Endothelial cell of umbilical vein (primary cell): ENCODE measurements at regions not wholly inside any gene's neighbourhood (a gene's known extent, or its start where the extent isn't known, plus 50 kb on each side); places are given as distances from the start of the nearest gene placed in this dataset.

Source experiments
- BruUV-seq: library from RNA; stranded (reverse); fragments of 400-500 nt; replicated peaks from 2 replicates; lab custom pipeline; 2021; lab: Mats Ljungman, UMichigan
- CTCF ChIA-PET: fragments of 300-600, 350-600 bp; sonication (Branson Sonifier 250); formaldehyde crosslinking; loops from one replicate; lab custom pipeline; 2021; ENCODE audit warnings: antibody characterized with exemption, inconsistent platforms; lab: Charles Lee
- POLR2A ChIA-PET: fragments of 300-600, 350-600 bp; sonication (Branson Sonifier 250); formaldehyde crosslinking; loops from one replicate; lab custom pipeline; 2021; ENCODE audit warnings: antibody characterized with exemption, inconsistent platforms; lab: Charles Lee
- DNase-seq: peaks from one replicate; pipeline ENCODE4 v3.0.0-alpha.2; 2011; ENCODE audit warnings: low read depth, low spot score
- FAIRE-seq: peaks from 2 replicates; lab custom pipeline; 2011; peaks lifted over from hg19 to GRCh38; lab: Jason Lieb, UNC
- H2AFZ ChIP-seq: 2 replicates; pipeline ENCODE4 v1.6.0; 2012; ENCODE audit warnings: low read depth, low read length, control low read depth, inconsistent platforms
- H3K27ac ChIP-seq: 2 replicates; pipeline ENCODE4 v1.5.1; 2011; ENCODE audit warnings: low read depth, mild to moderate bottlenecking, control low read depth, low read length, moderate library complexity; ENCODE audit not compliant: insufficient read depth
- H3K27me3 ChIP-seq, 2 experiments: 2 replicates each; pipeline versions ENCODE4 v1.6.0 to v1.6.1; 2011; ENCODE audit warnings: low read length in 2 of 2, mixed read lengths in 1 of 2; ENCODE audit not compliant: control insufficient read depth in 2 of 2, insufficient read depth in 2 of 2
- H3K36me3 ChIP-seq, 2 experiments: 2 replicates in 1 of 2; 3 replicates in 1 of 2; pipeline ENCODE4 v1.5.1; 2011; ENCODE audit warnings: low read length in 2 of 2, mild to moderate bottlenecking in 1 of 2, moderate library complexity in 1 of 2; ENCODE audit not compliant: control insufficient read depth in 2 of 2, insufficient read depth in 2 of 2; ENCODE audit errors: extremely low read depth in 1 of 2
- H3K4me1 ChIP-seq: 3 replicates; pipeline ENCODE4 v1.5.1; 2011; ENCODE audit warnings: mild to moderate bottlenecking, low read length; ENCODE audit not compliant: control insufficient read depth, insufficient read depth; ENCODE audit errors: extremely low read depth
- H3K4me2 ChIP-seq: 2 replicates; pipeline ENCODE4 v1.6.1; 2011; ENCODE audit warnings: low read length, control low read depth, mixed read lengths; ENCODE audit not compliant: insufficient read depth
- H3K4me3 ChIP-seq, 3 experiments: fragments of 200-600 bp in 1 of 3; sonication (generic), shearing (Covaris generic) in 1 of 3; replicated peaks in 1 of 3; 2 replicates each; pipeline ENCODE4 v1.5.1; 2011 to 2016; ENCODE audit warnings: control low read depth in 3 of 3, low read length in 3 of 3, mild to moderate bottlenecking in 2 of 3, inconsistent platforms in 1 of 3, low read depth in 1 of 3, moderate library complexity in 1 of 3; ENCODE audit not compliant: insufficient read depth in 1 of 3
- H3K79me2 ChIP-seq: 2 replicates; pipeline ENCODE4 v1.6.0; 2012; ENCODE audit warnings: low read length, inconsistent platforms; ENCODE audit not compliant: control insufficient read depth, insufficient read depth
- H3K9ac ChIP-seq: replicated peaks from 2 replicates; pipeline ENCODE3; 2011; ENCODE audit warnings: low read length, control low read depth; ENCODE audit not compliant: insufficient read depth; ENCODE audit errors: extremely low read depth
- H3K9me1 ChIP-seq: replicated peaks from 3 replicates; pipeline ENCODE4 v1.6.0; 2011; ENCODE audit warnings: mild to moderate bottlenecking, low read length; ENCODE audit not compliant: control insufficient read depth, insufficient read depth; ENCODE audit errors: extremely low read depth
- H3K9me3 ChIP-seq: replicated peaks from 2 replicates; pipeline ENCODE4 v1.5.1; 2012; ENCODE audit warnings: low read length, inconsistent platforms; ENCODE audit not compliant: control insufficient read depth, insufficient read depth
- H4K20me1 ChIP-seq: replicated peaks from 2 replicates; pipeline ENCODE3; 2011; ENCODE audit warnings: mild to moderate bottlenecking, low read length; ENCODE audit not compliant: control insufficient read depth, insufficient read depth; ENCODE audit errors: extremely low read depth
- EZH2 ChIP-seq: IDR thresholded peaks from 2 replicates; pipeline ENCODE4 v1.6.1; 2012; ENCODE audit warnings: borderline replicate concordance, low read depth, mild to moderate bottlenecking, moderate library complexity, low read length, inconsistent platforms; ENCODE audit not compliant: severe bottlenecking
- FOS ChIP-seq: IDR thresholded peaks from 2 replicates; pipeline ENCODE4 v1.6.1; 2011; ENCODE audit warnings: mild to moderate bottlenecking, low read length, moderate library complexity, borderline replicate concordance; ENCODE audit not compliant: insufficient read depth
- GATA2 ChIP-seq: IDR thresholded peaks from 2 replicates; pipeline ENCODE4 v1.7.0; 2011; ENCODE audit warnings: low read depth, mild to moderate bottlenecking, moderate library complexity, mixed read lengths, low read length; ENCODE audit not compliant: insufficient read length, insufficient read depth
- JUN ChIP-seq: IDR thresholded peaks from 2 replicates; pipeline ENCODE4 v1.6.1; 2011; ENCODE audit warnings: borderline replicate concordance, low read depth; ENCODE audit not compliant: insufficient read length, insufficient read depth
- MYC ChIP-seq: IDR thresholded peaks from one replicate; pipeline ENCODE4 v1.6.1; 2011; ENCODE audit warnings: mild to moderate bottlenecking, low read depth, low read length
- POLR2A ChIP-seq: IDR thresholded peaks from 2 replicates; pipeline ENCODE4 v1.6.1; 2012; ENCODE audit warnings: low read depth, mild to moderate bottlenecking, control low read depth, low read length
- POLR2AphosphoS5 ChIP-seq: IDR thresholded peaks from 2 replicates; pipeline ENCODE4 v1.6.1; 2012; ENCODE audit warnings: low read depth, mild to moderate bottlenecking, control low read depth, low read length, moderate library complexity; ENCODE audit not compliant: insufficient read depth
- dilution Hi-C: fragments of 300-500 bp; cut with MboI; formaldehyde crosslinking; loops from one replicate; pipeline ENCODE4 v1.15.0; 2019; ENCODE audit warnings: low sequenced_read_pairs; ENCODE audit not compliant: extremely low pct_ligation_motif_present
- intact Hi-C: fragments of 100-400 bp; cut with micrococcal nuclease; formaldehyde crosslinking; loops from one replicate; pipeline ENCODE4 v1.10.0; 2022
- TF ChIP-seq, protein P1 (sequence below), 2 donors: IDR thresholded peaks; 1 replicate in 1 of 2; 2 replicates in 1 of 2; pipeline ENCODE4 v1.5.1; 2011; ENCODE audit warnings: low read length in 2 of 2, mild to moderate bottlenecking in 2 of 2, moderate library complexity in 2 of 2, control low read depth in 1 of 2, inconsistent platforms in 1 of 2, low read depth in 1 of 2; ENCODE audit not compliant: insufficient read depth in 1 of 2; ENCODE audit errors: extremely low read depth in 1 of 2
- TF ChIP-seq, protein P2 (sequence below): IDR thresholded peaks from 2 replicates; pipeline ENCODE4 v1.6.1; 2011; ENCODE audit not compliant: insufficient read depth, insufficient read length

DNA sequence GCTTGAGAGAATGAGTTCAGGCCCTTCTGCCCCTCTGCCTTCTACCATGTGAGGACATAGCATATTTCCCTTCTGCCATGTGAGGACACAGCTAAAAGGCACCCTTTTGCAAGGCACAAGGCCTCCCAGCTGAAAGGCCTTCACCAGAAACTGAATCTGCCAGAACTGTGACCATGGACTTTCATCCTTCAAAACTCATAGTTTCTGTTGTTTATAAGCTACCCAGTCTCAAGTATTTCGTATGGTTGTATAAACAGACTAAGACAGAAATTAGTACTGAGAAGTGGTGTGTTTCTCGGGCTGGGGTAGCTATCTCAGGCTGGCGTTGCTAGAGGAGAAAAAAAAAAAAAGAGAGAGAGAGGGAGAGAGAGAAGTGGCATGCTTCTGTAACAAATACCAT is 368.6 kb downstream of the DMRTA1 start:
- intact Hi-C loops (loop anchor here (10.0 kb wide), 1 partner anchor 1430 kb away; no protein-coding TSS in a partner anchor), dilution Hi-C loops (no loop called here)
- no TSS peak for BruUV-seq
- CTCF ChIA-PET, result interaction anchor here (1.1 kb wide), 1 partner anchor 273 kb away, joined by 3 read pairs; no protein-coding TSS in a partner anchor
- no peak overlapping the region for H3K4me2 ChIP-seq
- no peak for TF ChIP-seq EZH2
- no peak for TF ChIP-seq MYC
- no peak for TF ChIP-seq GATA2
- TF ChIP-seq JUN, result no peak
- TF ChIP-seq POLR2A, result no peak
- TF ChIP-seq FOS, result no peak
- TF ChIP-seq, protein P1, sequence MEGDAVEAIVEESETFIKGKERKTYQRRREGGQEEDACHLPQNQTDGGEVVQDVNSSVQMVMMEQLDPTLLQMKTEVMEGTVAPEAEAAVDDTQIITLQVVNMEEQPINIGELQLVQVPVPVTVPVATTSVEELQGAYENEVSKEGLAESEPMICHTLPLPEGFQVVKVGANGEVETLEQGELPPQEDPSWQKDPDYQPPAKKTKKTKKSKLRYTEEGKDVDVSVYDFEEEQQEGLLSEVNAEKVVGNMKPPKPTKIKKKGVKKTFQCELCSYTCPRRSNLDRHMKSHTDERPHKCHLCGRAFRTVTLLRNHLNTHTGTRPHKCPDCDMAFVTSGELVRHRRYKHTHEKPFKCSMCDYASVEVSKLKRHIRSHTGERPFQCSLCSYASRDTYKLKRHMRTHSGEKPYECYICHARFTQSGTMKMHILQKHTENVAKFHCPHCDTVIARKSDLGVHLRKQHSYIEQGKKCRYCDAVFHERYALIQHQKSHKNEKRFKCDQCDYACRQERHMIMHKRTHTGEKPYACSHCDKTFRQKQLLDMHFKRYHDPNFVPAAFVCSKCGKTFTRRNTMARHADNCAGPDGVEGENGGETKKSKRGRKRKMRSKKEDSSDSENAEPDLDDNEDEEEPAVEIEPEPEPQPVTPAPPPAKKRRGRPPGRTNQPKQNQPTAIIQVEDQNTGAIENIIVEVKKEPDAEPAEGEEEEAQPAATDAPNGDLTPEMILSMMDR (IDR thresholded peaks at IDR 0.05; ENCODE audit: extremely low read depth in 1 of 2, insufficient read depth in 1 of 2, low read depth in 1 of 2, low read length in 2 of 2), result no peak
- TF ChIP-seq, protein P2, sequence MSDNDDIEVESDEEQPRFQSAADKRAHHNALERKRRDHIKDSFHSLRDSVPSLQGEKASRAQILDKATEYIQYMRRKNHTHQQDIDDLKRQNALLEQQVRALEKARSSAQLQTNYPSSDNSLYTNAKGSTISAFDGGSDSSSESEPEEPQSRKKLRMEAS, result no peak
- no peak for TF ChIP-seq POLR2AphosphoS5
- no peak overlapping the region for H3K9ac ChIP-seq
- no peak overlapping the region for H3K4me3 ChIP-seq
- no peaks in the 10 kb centered on the region for H3K9me1 ChIP-seq
- H3K79me2 ChIP-seq, result no peaks in the 10 kb centered on the region
- H3K27ac ChIP-seq, result no peak overlapping the region
- POLR2A ChIA-PET, result no interaction called here
- H3K4me1 ChIP-seq, result no peaks in the 10 kb centered on the region
- H3K9me3 ChIP-seq, result no peaks in the 10 kb centered on the region
- H3K27me3 ChIP-seq, result no peaks in the 10 kb centered on the region
- H3K36me3 ChIP-seq, result no peaks in the 10 kb centered on the region
- no peak overlapping the region for H2AFZ ChIP-seq
- no peaks in the 10 kb centered on the region for H4K20me1 ChIP-seq
- FAIRE-seq (no peak), DNase-seq (no peak)
